GM12892 (cell line): ENCODE measurements at regions not wholly inside any gene's neighbourhood (a gene's known extent, or its start where the extent isn't known, plus 50 kb on each side); places are given as distances from the start of the nearest gene placed in this dataset.

Experiments used
- POLR2A ChIP-seq: IDR thresholded peaks from 2 replicates; pipeline ENCODE4 v1.6.1; 2011; ENCODE audit warnings: low read depth, low read length, control low read depth
- POLR2AphosphoS5 ChIP-seq: IDR thresholded peaks from 2 replicates; pipeline ENCODE4 v1.6.1; 2011; ENCODE audit warnings: low read depth, low read length, control low read depth
- TAF1 ChIP-seq: IDR thresholded peaks from 2 replicates; pipeline ENCODE4 v1.6.1; 2011; ENCODE audit warnings: low read depth, mild to moderate bottlenecking, control low read depth, low read length, borderline replicate concordance

GRCh38 chr7:24110056-24110455, 173.9 kb upstream of the NPY start:
- TF ChIP-seq POLR2A (no peak), POLR2AphosphoS5 (no peak), TAF1 (no peak)
